GM23248 (cell line): ENCODE measurements at regions not wholly inside any gene's neighbourhood (a gene's known extent, or its start where the extent isn't known, plus 50 kb on each side); places are given as distances from the start of the nearest gene placed in this dataset.

Experiments used
- EZH2 ChIP-seq: fragments of 200-600 bp; sonication (generic); IDR thresholded peaks from 2 replicates; pipeline ENCODE4 v1.6.1; 2018; ENCODE audit warnings: antibody characterized with exemption, mild to moderate bottlenecking; ENCODE audit not compliant: insufficient read depth, poor library complexity, severe bottlenecking
- EZH2phosphoT487 ChIP-seq: fragments of 200-600 bp; sonication (generic); IDR thresholded peaks from 2 replicates; pipeline ENCODE4 v1.6.1; 2018; ENCODE audit warnings: antibody characterized with exemption, moderate library complexity, mild to moderate bottlenecking, low read depth; ENCODE audit not compliant: insufficient read depth

DNA sequence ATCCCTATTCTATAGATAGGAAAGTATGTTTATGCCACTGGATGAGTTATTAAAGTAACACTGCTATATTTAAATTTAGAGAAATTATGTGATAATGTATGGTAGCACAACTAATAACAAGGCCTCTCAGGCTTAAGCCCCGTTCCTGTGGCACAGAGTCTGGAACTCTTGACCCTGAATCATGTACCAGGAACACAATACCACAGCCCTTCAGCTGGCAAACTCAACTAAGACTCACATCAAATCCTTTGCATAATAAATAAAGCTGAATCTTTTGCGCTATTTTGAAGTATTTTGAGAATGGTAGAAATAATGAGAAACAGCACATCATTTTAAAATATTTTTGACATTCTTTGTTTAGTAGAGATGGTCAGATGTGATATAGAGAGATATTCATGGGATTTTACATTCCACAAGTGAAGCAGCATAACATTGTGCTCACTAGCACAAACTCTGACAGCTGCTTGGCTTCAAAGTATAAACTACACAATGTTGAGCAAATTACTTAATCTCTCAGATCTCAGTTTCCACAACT lies 478.4 kb upstream of the FAM241A start:
- TF ChIP-seq EZH2phosphoT487 (no peak), EZH2 (no peak)
